Ramos (cell line): ENCODE measurements at regions not wholly inside any gene's neighbourhood (a gene's known extent, or its start where the extent isn't known, plus 50 kb on each side); places are given as distances from the start of the nearest gene placed in this dataset.

Experiments used
- in situ Hi-C: fragments of 300-500 bp; cut with MboI; formaldehyde crosslinking; loops from one replicate; pipeline ENCODE4 v1.14.3; 2022; ENCODE audit warnings: low sequenced_read_pairs; ENCODE audit not compliant: unreplicated experiment

- in situ Hi-C loops: no loop called here
Observed at GRCh38 chr2:126748188-126748760, 92.3 kb downstream of the GYPC start.

- in situ Hi-C loops: no loop called here
Observed at GRCh38 chr2:126748929-126749518, 93.1 kb downstream of the GYPC start.

- in situ Hi-C loops: no loop called here
Observed at GRCh38 chr2:126749537-126749936, 93.6 kb downstream of the GYPC start.

- in situ Hi-C loops: no loop called here
Observed at GRCh38 chr2:126750506-126750905, 94.5 kb downstream of the GYPC start.

GRCh38 chr2:126751477-126751876 is 95.5 kb downstream of the GYPC start:
- in situ Hi-C loops: no loop called here

GRCh38 chr2:126752876-126753275 is 96.9 kb downstream of the GYPC start:
- in situ Hi-C loops: no loop called here

GRCh38 chr2:126753501-126754212 is 97.7 kb downstream of the GYPC start:
- in situ Hi-C loops: no loop called here

GRCh38 chr2:126754240-126755004 is 98.5 kb downstream of the GYPC start:
- in situ Hi-C loops: no loop called here

- in situ Hi-C loops: no loop called here
Observed at GRCh38 chr2:126756125-126756524, 100.2 kb downstream of the GYPC start.

- in situ Hi-C loops: no loop called here
Observed at GRCh38 chr2:126761256-126761980, 105.5 kb downstream of the GYPC start.

GRCh38 chr2:126761981-126762878 is 106.3 kb downstream of the GYPC start:
- in situ Hi-C loops: no loop called here

GRCh38 chr2:126764686-126765265 is 108.8 kb downstream of the GYPC start:
- in situ Hi-C loops: no loop called here

- in situ Hi-C loops: no loop called here
Observed at GRCh38 chr2:126765395-126765794, 109.4 kb downstream of the GYPC start.

- in situ Hi-C loops: no loop called here
Observed at GRCh38 chr2:126766295-126766968, 110.5 kb downstream of the GYPC start.

GRCh38 chr2:126766969-126767296 is 111.0 kb downstream of the GYPC start:
- in situ Hi-C loops: no loop called here

- in situ Hi-C loops: no loop called here
Observed at GRCh38 chr2:126769118-126769517, 113.2 kb downstream of the GYPC start.

- in situ Hi-C loops: loop anchor here (10.0 kb wide), 2 partner anchors 246 to 526 kb away; no protein-coding TSS in a partner anchor
Observed at GRCh38 chr2:126770466-126770865, 114.5 kb downstream of the GYPC start.

GRCh38 chr2:126771094-126771493 is 115.1 kb downstream of the GYPC start:
- in situ Hi-C loops: loop anchor here (10.0 kb wide), 2 partner anchors 246 to 526 kb away; no protein-coding TSS in a partner anchor
